ENCODE measurements at regions not wholly inside any gene's neighbourhood (a gene's known extent, or its start where the extent isn't known, plus 50 kb on each side); places are given as distances from the start of the nearest gene placed in this dataset.

- ChIA-PET CTCF (no interaction called here), POLR2A (ENCODE audit: unreplicated experiment) (no interaction called here)
- H3F3A ChIP-seq (ENCODE audit: low read length, unreplicated experiment), result no peaks in the 10 kb centered on the region
- no peak for ATAC-seq
- no peaks in the 10 kb centered on the region for H3K79me2 ChIP-seq (ENCODE audit: low read length)
- peak; percentile 11 for DNase-seq
- H3K27ac ChIP-seq (ENCODE audit: low read length), result no peak overlapping the region
- no TSS peak for BruUV-seq (replicated peaks)
- no peaks in the 10 kb centered on the region for H3K9me2 ChIP-seq (replicated peaks; ENCODE audit: low read length)
- no peaks in the 10 kb centered on the region for H4K20me1 ChIP-seq (ENCODE audit: low read length)
- intact Hi-C loops (cut with micrococcal nuclease), result no loop called here
- H3K9me3 ChIP-seq (ENCODE audit: low read length), result no peaks in the 10 kb centered on the region
- H2AFZ ChIP-seq (ENCODE audit: low read length), result no peak overlapping the region
- TF ChIP-seq EZH2phosphoT487 (IDR thresholded peaks at IDR 0.05; ENCODE audit: borderline replicate concordance, low read length) (no peak), EZH2 (IDR thresholded peaks at IDR 0.05; ENCODE audit: low read length, unreplicated experiment) (no peak), CTCF (conservative IDR thresholded peaks at IDR 0.05; ENCODE audit: low read depth, low read length) (no peak)
- no peaks in the 10 kb centered on the region for H3K27me3 ChIP-seq (ENCODE audit: low read length)
- no peak overlapping the region for H3K4me3 ChIP-seq (ENCODE audit: low read length)
- no peaks in the 10 kb centered on the region for H3K36me3 ChIP-seq (ENCODE audit: low read depth, low read length)
- no peaks in the 10 kb centered on the region for H3K4me1 ChIP-seq (ENCODE audit: insufficient read depth, low read length)
- no peak overlapping the region for H3K4me2 ChIP-seq (ENCODE audit: low read length)
- H3K9ac ChIP-seq (ENCODE audit: low read length), result no peak overlapping the region
Observed at GRCh38 chr1:95716097-95716496, 482.1 kb downstream of the RWDD3 start.

- ATAC-seq, result no peak
- ChIA-PET POLR2A (ENCODE audit: unreplicated experiment) (no interaction called here), CTCF (no interaction called here)
- Histone ChIP-seq H3K27me3 (ENCODE audit: low read length) (no peaks in the 10 kb centered on the region), H4K20me1 (ENCODE audit: low read length) (no peaks in the 10 kb centered on the region), H3K79me2 (ENCODE audit: low read length) (no peaks in the 10 kb centered on the region), H3K9me2 (replicated peaks; ENCODE audit: low read length) (no peaks in the 10 kb centered on the region), H3K4me1 (ENCODE audit: insufficient read depth, low read length) (no peaks in the 10 kb centered on the region), H3K27ac (ENCODE audit: low read length) (no peak overlapping the region), H3K36me3 (ENCODE audit: low read depth, low read length) (no peaks in the 10 kb centered on the region), H2AFZ (ENCODE audit: low read length) (no peak overlapping the region), H3F3A (ENCODE audit: low read length, unreplicated experiment) (no peaks in the 10 kb centered on the region), H3K4me3 (ENCODE audit: low read length) (no peak overlapping the region), H3K9me3 (ENCODE audit: low read length) (no peaks in the 10 kb centered on the region), H3K4me2 (ENCODE audit: low read length) (no peak overlapping the region), H3K9ac (ENCODE audit: low read length) (no peak overlapping the region)
- TF ChIP-seq CTCF (conservative IDR thresholded peaks at IDR 0.05; ENCODE audit: low read depth, low read length), result no peak
- no peak for TF ChIP-seq EZH2phosphoT487 (IDR thresholded peaks at IDR 0.05; ENCODE audit: borderline replicate concordance, low read length)
- no peak for TF ChIP-seq EZH2 (IDR thresholded peaks at IDR 0.05; ENCODE audit: low read length, unreplicated experiment)
- no TSS peak for BruUV-seq (replicated peaks)
- intact Hi-C loops (cut with micrococcal nuclease), result no loop called here
- no peak for DNase-seq
Observed at GRCh38 chr1:95716550-95716949, 482.5 kb downstream of the RWDD3 start.

GRCh38 chr1:95723346-95723745 lies 489.3 kb downstream of the RWDD3 start:
- Histone ChIP-seq H3F3A (ENCODE audit: low read length, unreplicated experiment) (no peaks in the 10 kb centered on the region), H2AFZ (ENCODE audit: low read length) (no peak overlapping the region)
- TF ChIP-seq EZH2 (IDR thresholded peaks at IDR 0.05; ENCODE audit: low read length, unreplicated experiment), result no peak
- no peak for TF ChIP-seq EZH2phosphoT487 (IDR thresholded peaks at IDR 0.05; ENCODE audit: borderline replicate concordance, low read length)
- TF ChIP-seq CTCF (conservative IDR thresholded peaks at IDR 0.05; ENCODE audit: low read depth, low read length), result no peak

More at GRCh38 chr1:95723346-95723745, 489.3 kb downstream of the RWDD3 start:
- Histone ChIP-seq H3K27me3 (ENCODE audit: low read length) (no peaks in the 10 kb centered on the region), H3K9me2 (replicated peaks; ENCODE audit: low read length) (no peaks in the 10 kb centered on the region), H3K79me2 (ENCODE audit: low read length) (no peaks in the 10 kb centered on the region), H3K9me3 (ENCODE audit: low read length) (no peaks in the 10 kb centered on the region), H3K4me2 (ENCODE audit: low read length) (no peak overlapping the region), H3K4me3 (ENCODE audit: low read length) (no peak overlapping the region), H3K27ac (ENCODE audit: low read length) (no peak overlapping the region), H3K4me1 (ENCODE audit: insufficient read depth, low read length) (no peaks in the 10 kb centered on the region), H3K9ac (ENCODE audit: low read length) (no peak overlapping the region), H4K20me1 (ENCODE audit: low read length) (no peaks in the 10 kb centered on the region), H3K36me3 (ENCODE audit: low read depth, low read length) (no peaks in the 10 kb centered on the region)
- POLR2A ChIA-PET (ENCODE audit: unreplicated experiment), result no interaction called here
- peak; percentile 13 for DNase-seq
- CTCF ChIA-PET, result no interaction called here
- no TSS peak for BruUV-seq (replicated peaks)
- intact Hi-C loops (cut with micrococcal nuclease), result no loop called here
- no peak for ATAC-seq
